ENCODE measurements at regions not wholly inside any gene's neighbourhood (a gene's known extent, or its start where the extent isn't known, plus 50 kb on each side); places are given as distances from the start of the nearest gene placed in this dataset.

GRCh38 chr7:51973071-51973470 is 656.5 kb upstream of the COBL start:
- no peak overlapping the region for H3K4me3 ChIP-seq (ENCODE audit: low read depth, low read length)
- TF ChIP-seq CTCF (IDR thresholded peaks at IDR 0.05; ENCODE audit: low read depth, low read length), result no peak

GRCh38 chr7:51970961-51971665 is 654.5 kb upstream of the COBL start:
- no peak overlapping the region for H3K4me3 ChIP-seq (ENCODE audit: low read depth, low read length)
- TF ChIP-seq CTCF (IDR thresholded peaks at IDR 0.05; ENCODE audit: low read depth, low read length), result no peak

GRCh38 chr7:51968461-51968860 is 651.9 kb upstream of the COBL start:
- TF ChIP-seq CTCF (IDR thresholded peaks at IDR 0.05; ENCODE audit: low read depth, low read length), result no peak
- no peak overlapping the region for H3K4me3 ChIP-seq (ENCODE audit: low read depth, low read length)

- no peak overlapping the region for H3K4me3 ChIP-seq (ENCODE audit: low read depth, low read length)
- no peak for TF ChIP-seq CTCF (IDR thresholded peaks at IDR 0.05; ENCODE audit: low read depth, low read length)
These were observed 648.8 kb upstream of the COBL start for GRCh38 chr7:51965454-51965853.

GRCh38 chr7:51961804-51962203 is 645.2 kb upstream of the COBL start:
- no peak overlapping the region for H3K4me3 ChIP-seq (ENCODE audit: low read depth, low read length)
- no peak for TF ChIP-seq CTCF (IDR thresholded peaks at IDR 0.05; ENCODE audit: low read depth, low read length)

GRCh38 chr7:51950813-51951212 is 634.2 kb upstream of the COBL start:
- no peak overlapping the region for H3K4me3 ChIP-seq (ENCODE audit: low read depth, low read length)
- TF ChIP-seq CTCF (IDR thresholded peaks at IDR 0.05; ENCODE audit: low read depth, low read length), result no peak

GRCh38 chr7:51949726-51950644 is 633.4 kb upstream of the COBL start:
- H3K4me3 ChIP-seq (ENCODE audit: low read depth, low read length), result no peak overlapping the region
- TF ChIP-seq CTCF (IDR thresholded peaks at IDR 0.05; ENCODE audit: low read depth, low read length), result no peak
